Testis (tissue), 2 donors: ENCODE measurements at regions not wholly inside any gene's neighbourhood (a gene's known extent, or its start where the extent isn't known, plus 50 kb on each side); places are given as distances from the start of the nearest gene placed in this dataset.

ENCODE experiments used
- DNase-seq: peaks from one replicate; pipeline ENCODE4 v3.0.0-alpha.2; 2019
- H3K27ac ChIP-seq, 2 donors: fragments of 200-600 bp; sonication (generic); one replicate each; pipeline ENCODE4 v1.5.1; 2019
- H3K27me3 ChIP-seq: fragments of 200-600 bp; sonication (generic); one replicate; pipeline ENCODE4 v1.5.1; 2019
- H3K36me3 ChIP-seq: fragments of 200-600 bp; sonication (generic); one replicate; pipeline ENCODE4 v1.5.1; 2017; ENCODE audit warnings: low read depth; ENCODE audit errors: missing control alignments
- H3K4me1 ChIP-seq: fragments of 200-600 bp; sonication (generic); one replicate; pipeline ENCODE4 v1.5.1; 2019
- H3K4me3 ChIP-seq, 2 donors: fragments of 200-600 bp; sonication (generic); one replicate each; pipeline ENCODE4 v1.5.1; 2017 to 2019
- H3K9me3 ChIP-seq: fragments of 200-600 bp; sonication (generic); one replicate; pipeline ENCODE4 v1.5.1; 2017
- POLR2A ChIP-seq: fragments of 450-650 bp; IDR thresholded peaks from one replicate; pipeline ENCODE4 v1.6.1; 2017; ENCODE audit warnings: antibody characterized with exemption, mild to moderate bottlenecking, moderate library complexity
- WGBS, 2 donors: methylation state at CpG; one replicate each; pipeline ENCODE4 v1.1.5; 2018; 5-methylcytosine and 5-hydroxymethylcytosine counted together
- intact Hi-C: fragments of 100-400 bp; cut with DNase I; formaldehyde crosslinking; loops from one replicate; pipeline ENCODE4 v1.15.1; 2023; ENCODE audit warnings: low total_unique reads
- TF ChIP-seq, protein P1 (sequence below), 3 experiments: fragments of 450-650 bp in 2 of 3; fragments of 200-600 bp in 1 of 3; sonication (generic) in 1 of 3; IDR thresholded peaks; one replicate each; pipeline ENCODE4 v1.5.1; 2016 to 2019; ENCODE audit warnings: antibody characterized with exemption in 3 of 3, mild to moderate bottlenecking in 2 of 3, moderate library complexity in 1 of 3

DNA sequence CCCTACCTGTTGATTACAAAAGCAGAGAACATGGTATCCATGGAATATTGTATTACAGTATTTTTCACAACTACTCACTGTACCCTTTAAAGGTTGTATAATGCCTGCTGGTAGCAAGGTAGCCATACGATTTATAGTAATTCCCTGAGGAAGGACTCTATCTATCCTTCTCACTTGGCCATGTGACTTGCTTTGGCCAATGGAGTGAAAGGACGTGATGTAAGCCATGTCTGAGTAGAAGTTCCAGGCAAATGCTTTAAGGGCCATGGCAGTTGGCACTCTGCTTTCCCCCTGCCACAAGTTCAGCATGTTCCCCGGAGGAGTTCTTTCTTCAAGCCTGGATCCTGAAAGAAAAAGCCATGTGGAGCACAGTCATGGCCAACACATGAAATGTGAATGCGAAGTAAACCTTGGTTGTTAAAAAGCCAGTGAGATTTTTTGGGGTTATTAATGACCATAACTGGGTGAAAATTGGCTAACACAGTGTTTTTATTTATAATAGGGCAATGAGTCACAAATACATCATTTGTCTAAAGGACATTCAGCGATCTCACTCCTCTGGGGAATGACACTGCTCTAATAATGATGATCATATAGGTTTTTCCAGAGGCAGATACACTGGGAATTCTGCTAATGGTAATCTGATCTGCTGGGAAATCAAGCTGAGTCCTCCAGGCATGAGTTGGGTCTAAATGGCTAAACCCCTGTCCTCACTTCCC lies 67.4 kb upstream of the SLC38A2 start:
- TF ChIP-seq, protein P1, sequence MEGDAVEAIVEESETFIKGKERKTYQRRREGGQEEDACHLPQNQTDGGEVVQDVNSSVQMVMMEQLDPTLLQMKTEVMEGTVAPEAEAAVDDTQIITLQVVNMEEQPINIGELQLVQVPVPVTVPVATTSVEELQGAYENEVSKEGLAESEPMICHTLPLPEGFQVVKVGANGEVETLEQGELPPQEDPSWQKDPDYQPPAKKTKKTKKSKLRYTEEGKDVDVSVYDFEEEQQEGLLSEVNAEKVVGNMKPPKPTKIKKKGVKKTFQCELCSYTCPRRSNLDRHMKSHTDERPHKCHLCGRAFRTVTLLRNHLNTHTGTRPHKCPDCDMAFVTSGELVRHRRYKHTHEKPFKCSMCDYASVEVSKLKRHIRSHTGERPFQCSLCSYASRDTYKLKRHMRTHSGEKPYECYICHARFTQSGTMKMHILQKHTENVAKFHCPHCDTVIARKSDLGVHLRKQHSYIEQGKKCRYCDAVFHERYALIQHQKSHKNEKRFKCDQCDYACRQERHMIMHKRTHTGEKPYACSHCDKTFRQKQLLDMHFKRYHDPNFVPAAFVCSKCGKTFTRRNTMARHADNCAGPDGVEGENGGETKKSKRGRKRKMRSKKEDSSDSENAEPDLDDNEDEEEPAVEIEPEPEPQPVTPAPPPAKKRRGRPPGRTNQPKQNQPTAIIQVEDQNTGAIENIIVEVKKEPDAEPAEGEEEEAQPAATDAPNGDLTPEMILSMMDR (IDR thresholded peaks at IDR 0.05) = no peak
- TF ChIP-seq POLR2A = no peak
- no peak for DNase-seq
- Histone ChIP-seq H3K4me1 (no peaks in the 10 kb centered on the region), H3K27ac (no peak overlapping the region), H3K36me3 (no peaks in the 10 kb centered on the region), H3K27me3 (no peaks in the 10 kb centered on the region), H3K9me3 (no peaks in the 10 kb centered on the region), H3K4me3 (no peak overlapping the region)
- 90 to 95% methylated on average over 5 of the region's 5 CpGs for WGBS, 2 donors
- intact Hi-C loops = no loop called here

DNA sequence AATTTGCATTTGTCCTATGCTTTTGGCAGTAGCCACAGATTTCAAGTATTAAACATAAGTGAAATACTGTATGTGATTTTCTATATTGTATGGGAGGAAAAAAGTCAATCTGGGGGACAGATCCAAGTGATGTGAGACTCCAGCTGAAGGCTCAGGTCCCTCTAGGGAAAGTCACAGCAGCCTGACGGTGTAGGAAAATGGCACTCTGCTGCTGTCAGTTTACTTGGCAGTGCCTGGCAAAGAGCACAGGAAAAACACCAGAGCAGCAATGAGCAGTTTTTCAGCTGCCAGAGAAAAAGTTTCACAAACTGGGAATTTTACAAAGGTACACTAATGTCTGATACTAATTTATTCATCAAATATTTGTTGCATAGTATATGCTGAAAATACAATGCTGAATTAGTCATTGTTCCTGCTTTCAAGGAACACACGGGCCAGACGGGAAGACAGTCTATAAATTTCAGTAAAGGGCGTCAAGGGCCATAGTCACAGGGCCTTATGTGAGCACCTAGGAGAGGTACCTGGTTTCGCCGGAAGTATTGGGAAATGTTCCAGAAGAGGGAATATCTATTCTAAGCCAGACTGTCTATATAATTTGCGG lies 66.2 kb upstream of the SLC38A2 start:
- Histone ChIP-seq H3K9me3 (no peaks in the 10 kb centered on the region), H3K4me1 (no peaks in the 10 kb centered on the region), H3K36me3 (no peaks in the 10 kb centered on the region), H3K4me3 (no peak overlapping the region), H3K27ac (no peak overlapping the region), H3K27me3 (no peaks in the 10 kb centered on the region)
- WGBS, 2 donors = 92% methylated on average over 7 of the region's 7 CpGs
- intact Hi-C loops = no loop called here
- TF ChIP-seq, protein P1 (IDR thresholded peaks at IDR 0.05) = no peak
- TF ChIP-seq POLR2A = no peak
- DNase-seq = no peak

DNA sequence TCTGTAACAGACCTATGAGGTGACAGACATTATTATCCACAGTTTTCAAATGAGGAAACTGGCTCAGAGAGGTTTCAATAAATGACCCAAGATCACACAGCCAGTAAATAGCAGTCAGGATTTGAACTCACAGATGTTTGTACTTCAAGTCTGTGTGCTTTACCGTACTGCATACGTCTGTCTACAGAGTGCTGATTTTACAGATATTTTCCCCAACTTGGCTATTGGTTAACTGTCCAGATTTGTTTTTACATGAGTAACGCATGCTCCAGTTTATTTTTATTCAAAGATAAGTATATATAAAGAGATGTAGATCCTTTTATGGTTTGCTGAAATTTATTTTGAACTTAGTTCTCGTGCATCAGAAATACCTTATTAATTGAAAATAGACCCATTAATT lies 65.7 kb upstream of the SLC38A2 start:
- H3K27ac ChIP-seq = no peak overlapping the region
- H3K36me3 ChIP-seq = no peaks in the 10 kb centered on the region
- no peaks in the 10 kb centered on the region for H3K27me3 ChIP-seq
- no peak for DNase-seq
- H3K4me1 ChIP-seq = no peaks in the 10 kb centered on the region
- intact Hi-C loops = no loop called here
- no peak overlapping the region for H3K4me3 ChIP-seq
- WGBS, 2 donors = 92 to 95% methylated on average over 4 of the region's 4 CpGs
- H3K9me3 ChIP-seq = no peaks in the 10 kb centered on the region
- TF ChIP-seq, protein P1 (IDR thresholded peaks at IDR 0.05) = no peak
- TF ChIP-seq POLR2A = no peak

DNA sequence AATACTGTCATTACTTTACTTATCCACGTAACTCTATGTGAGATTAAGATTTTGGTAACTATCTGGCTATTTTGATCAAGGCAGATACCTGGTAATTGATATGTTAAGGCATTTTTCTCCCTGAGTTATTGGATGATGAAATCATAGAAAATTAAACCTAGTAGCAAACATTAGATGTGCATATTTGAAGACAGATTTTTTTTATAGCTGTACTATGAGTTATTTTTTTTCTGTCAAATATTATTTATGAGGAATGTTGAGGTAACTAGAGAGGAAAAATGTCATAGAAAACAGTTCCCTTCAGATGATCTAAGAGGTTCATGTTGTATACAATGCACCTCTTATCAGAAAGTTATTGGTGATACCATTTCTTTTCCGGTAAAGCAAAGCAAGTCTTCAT lies 64.9 kb upstream of the SLC38A2 start:
- Histone ChIP-seq H3K36me3 (no peaks in the 10 kb centered on the region), H3K27ac (no peak overlapping the region), H3K4me1 (no peaks in the 10 kb centered on the region), H3K9me3 (no peaks in the 10 kb centered on the region), H3K4me3 (no peak overlapping the region), H3K27me3 (no peaks in the 10 kb centered on the region)
- whole genome bisulfite sequencing, 2 donors = 80 to 91% methylated on average over 2 of the region's 2 CpGs
- intact Hi-C loops = no loop called here
- TF ChIP-seq POLR2A = no peak
- DNase-seq = no peak

DNA sequence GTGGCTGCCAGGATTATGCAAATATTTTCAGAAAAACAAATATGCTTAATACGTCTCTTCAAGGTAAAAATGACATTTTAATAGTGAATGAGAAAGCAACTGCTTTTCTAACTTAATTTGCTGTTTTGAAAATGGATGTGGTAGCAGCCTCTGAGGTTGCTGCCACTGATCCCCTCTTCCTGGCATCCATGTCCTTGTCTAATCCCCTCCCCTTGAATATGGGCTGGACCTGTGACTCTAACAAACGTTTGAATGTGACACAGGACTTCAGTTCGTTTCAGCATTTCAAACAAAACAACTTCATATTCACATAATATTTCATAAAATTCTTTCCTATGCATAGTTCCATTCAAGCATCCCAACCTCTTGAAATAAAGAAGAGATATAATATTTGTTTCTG lies 64.2 kb upstream of the SLC38A2 start:
- intact Hi-C loops = no loop called here
- H3K4me3 ChIP-seq = no peak overlapping the region
- no peaks in the 10 kb centered on the region for H3K4me1 ChIP-seq
- WGBS, 2 donors = 59 to 68% methylated on average over 3 of the region's 3 CpGs
- no peaks in the 10 kb centered on the region for H3K36me3 ChIP-seq
- no peak for DNase-seq
- no peaks in the 10 kb centered on the region for H3K27me3 ChIP-seq
- H3K27ac ChIP-seq = no peak overlapping the region
- H3K9me3 ChIP-seq = no peaks in the 10 kb centered on the region
- TF ChIP-seq POLR2A = no peak
- TF ChIP-seq, protein P1 (IDR thresholded peaks at IDR 0.05) = no peak
